ENCODE measurements at regions not wholly inside any gene's neighbourhood (a gene's known extent, or its start where the extent isn't known, plus 50 kb on each side); places are given as distances from the start of the nearest gene placed in this dataset.

- Histone ChIP-seq H3K9me3 (ENCODE audit: control insufficient read depth in 2 of 2, insufficient read depth in 1 of 2, low read depth in 1 of 2, low read length in 1 of 2) (no peaks in the 10 kb centered on the region), H3K27ac (ENCODE audit: low read depth in 1 of 3, low read length in 2 of 3) (no peak overlapping the region), H3K4me3 (ENCODE audit: low read depth in 1 of 3, low read length in 3 of 3) (no peak overlapping the region), H3K27me3 (ENCODE audit: control insufficient read depth in 3 of 3, insufficient read depth in 3 of 3, low read length in 3 of 3) (no peaks in the 10 kb centered on the region), H3K36me3 (ENCODE audit: control insufficient read depth in 3 of 3, insufficient read depth in 2 of 3, low read depth in 1 of 3, low read length in 3 of 3) (no peaks in the 10 kb centered on the region), H3K4me1 (ENCODE audit: control insufficient read depth in 3 of 3, insufficient read depth in 2 of 3, low read depth in 1 of 3, low read length in 2 of 3) (no peaks in the 10 kb centered on the region)
- FAIRE-seq, result no peak
- 79 to 87% (median 86%) methylated on average over 10 of the region's 10 CpGs for WGBS, 3 donors
- no peak for DNase-seq
These were observed 124.6 kb downstream of the LRATD1 start for GRCh38 chr2:14756981-14757657.

GRCh38 chr2:14759082-14759481 lies 126.6 kb downstream of the LRATD1 start:
- no peaks in the 10 kb centered on the region for H3K4me1 ChIP-seq (ENCODE audit: control insufficient read depth in 3 of 3, insufficient read depth in 2 of 3, low read depth in 1 of 3, low read length in 2 of 3)
- H3K27ac ChIP-seq (ENCODE audit: low read depth in 1 of 3, low read length in 2 of 3), result no peak overlapping the region
- 83% methylated on average over 5 of the region's 5 CpGs for WGBS, 3 donors
- no peak for FAIRE-seq
- no peak for DNase-seq
- H3K4me3 ChIP-seq (ENCODE audit: low read depth in 1 of 3, low read length in 3 of 3), result no peak overlapping the region
- no peaks in the 10 kb centered on the region for H3K9me3 ChIP-seq (ENCODE audit: control insufficient read depth in 2 of 2, insufficient read depth in 1 of 2, low read depth in 1 of 2, low read length in 1 of 2)
- no peaks in the 10 kb centered on the region for H3K27me3 ChIP-seq (ENCODE audit: control insufficient read depth in 3 of 3, insufficient read depth in 3 of 3, low read length in 3 of 3)
- H3K36me3 ChIP-seq (ENCODE audit: control insufficient read depth in 3 of 3, insufficient read depth in 2 of 3, low read depth in 1 of 3, low read length in 3 of 3), result no peaks in the 10 kb centered on the region

- Histone ChIP-seq H3K4me1 (ENCODE audit: control insufficient read depth in 3 of 3, insufficient read depth in 2 of 3, low read depth in 1 of 3, low read length in 2 of 3) (no peaks in the 10 kb centered on the region), H3K9me3 (ENCODE audit: control insufficient read depth in 2 of 2, insufficient read depth in 1 of 2, low read depth in 1 of 2, low read length in 1 of 2) (no peaks in the 10 kb centered on the region), H3K36me3 (ENCODE audit: control insufficient read depth in 3 of 3, insufficient read depth in 2 of 3, low read depth in 1 of 3, low read length in 3 of 3) (no peaks in the 10 kb centered on the region), H3K4me3 (ENCODE audit: low read depth in 1 of 3, low read length in 3 of 3) (no peak overlapping the region), H3K27ac (ENCODE audit: low read depth in 1 of 3, low read length in 2 of 3) (no peak overlapping the region), H3K27me3 (ENCODE audit: control insufficient read depth in 3 of 3, insufficient read depth in 3 of 3, low read length in 3 of 3) (no peaks in the 10 kb centered on the region)
- FAIRE-seq (no peak), DNase-seq (no peak)
- whole genome bisulfite sequencing, 3 donors, result 76 to 83% (median 78%) methylated on average over 9 of the region's 9 CpGs
These were observed 127.7 kb downstream of the LRATD1 start for GRCh38 chr2:14760169-14760568.

GRCh38 chr2:14761118-14761517 lies 128.6 kb downstream of the LRATD1 start:
- DNase-seq, result no peak
- Histone ChIP-seq H3K27me3 (ENCODE audit: control insufficient read depth in 3 of 3, insufficient read depth in 3 of 3, low read length in 3 of 3) (no peaks in the 10 kb centered on the region), H3K36me3 (ENCODE audit: control insufficient read depth in 3 of 3, insufficient read depth in 2 of 3, low read depth in 1 of 3, low read length in 3 of 3) (no peaks in the 10 kb centered on the region), H3K9me3 (ENCODE audit: control insufficient read depth in 2 of 2, insufficient read depth in 1 of 2, low read depth in 1 of 2, low read length in 1 of 2) (no peaks in the 10 kb centered on the region), H3K4me1 (ENCODE audit: control insufficient read depth in 3 of 3, insufficient read depth in 2 of 3, low read depth in 1 of 3, low read length in 2 of 3) (no peaks in the 10 kb centered on the region), H3K27ac (ENCODE audit: low read depth in 1 of 3, low read length in 2 of 3) (no peak overlapping the region), H3K4me3 (ENCODE audit: low read depth in 1 of 3, low read length in 3 of 3) (no peak overlapping the region)
- no peak for FAIRE-seq
- 77 to 84% (median 82%) methylated on average over 11 of the region's 11 CpGs for WGBS, 3 donors

- Histone ChIP-seq H3K9me3 (ENCODE audit: control insufficient read depth in 2 of 2, insufficient read depth in 1 of 2, low read depth in 1 of 2, low read length in 1 of 2) (no peaks in the 10 kb centered on the region), H3K27ac (ENCODE audit: low read depth in 1 of 3, low read length in 2 of 3) (no peak overlapping the region), H3K4me1 (ENCODE audit: control insufficient read depth in 3 of 3, insufficient read depth in 2 of 3, low read depth in 1 of 3, low read length in 2 of 3) (no peaks in the 10 kb centered on the region), H3K4me3 (ENCODE audit: low read depth in 1 of 3, low read length in 3 of 3) (no peak overlapping the region), H3K36me3 (ENCODE audit: control insufficient read depth in 3 of 3, insufficient read depth in 2 of 3, low read depth in 1 of 3, low read length in 3 of 3) (no peaks in the 10 kb centered on the region), H3K27me3 (ENCODE audit: control insufficient read depth in 3 of 3, insufficient read depth in 3 of 3, low read length in 3 of 3) (no peaks in the 10 kb centered on the region)
- FAIRE-seq (no peak), DNase-seq (no peak)
- WGBS, 3 donors, result 79 to 88% (median 87%) methylated on average over 2 of the region's 2 CpGs
These were observed 141.2 kb downstream of the LRATD1 start for GRCh38 chr2:14773696-14774095.

GRCh38 chr2:14774436-14774968 lies 142.0 kb downstream of the LRATD1 start:
- no peak for FAIRE-seq
- Histone ChIP-seq H3K4me3 (ENCODE audit: low read depth in 1 of 3, low read length in 3 of 3) (no peak overlapping the region), H3K27ac (ENCODE audit: low read depth in 1 of 3, low read length in 2 of 3) (no peak overlapping the region), H3K9me3 (ENCODE audit: control insufficient read depth in 2 of 2, insufficient read depth in 1 of 2, low read depth in 1 of 2, low read length in 1 of 2) (no peaks in the 10 kb centered on the region), H3K36me3 (ENCODE audit: control insufficient read depth in 3 of 3, insufficient read depth in 2 of 3, low read depth in 1 of 3, low read length in 3 of 3) (no peaks in the 10 kb centered on the region), H3K4me1 (ENCODE audit: control insufficient read depth in 3 of 3, insufficient read depth in 2 of 3, low read depth in 1 of 3, low read length in 2 of 3) (no peaks in the 10 kb centered on the region), H3K27me3 (ENCODE audit: control insufficient read depth in 3 of 3, insufficient read depth in 3 of 3, low read length in 3 of 3) (no peaks in the 10 kb centered on the region)
- WGBS, 3 donors, result 80 to 85% (median 82%) methylated on average over 5 of the region's 5 CpGs
- no peak for DNase-seq

- 0 to 86% (median 66%) methylated on average over 1 of the region's 1 CpG for WGBS, 3 donors
- no peak for FAIRE-seq
- Histone ChIP-seq H3K4me3 (ENCODE audit: low read depth in 1 of 3, low read length in 3 of 3) (no peak overlapping the region), H3K4me1 (ENCODE audit: control insufficient read depth in 3 of 3, insufficient read depth in 2 of 3, low read depth in 1 of 3, low read length in 2 of 3) (no peaks in the 10 kb centered on the region), H3K27me3 (ENCODE audit: control insufficient read depth in 3 of 3, insufficient read depth in 3 of 3, low read length in 3 of 3) (no peaks in the 10 kb centered on the region), H3K27ac (ENCODE audit: low read depth in 1 of 3, low read length in 2 of 3) (no peak overlapping the region), H3K9me3 (ENCODE audit: control insufficient read depth in 2 of 2, insufficient read depth in 1 of 2, low read depth in 1 of 2, low read length in 1 of 2) (no peaks in the 10 kb centered on the region), H3K36me3 (ENCODE audit: control insufficient read depth in 3 of 3, insufficient read depth in 2 of 3, low read depth in 1 of 3, low read length in 3 of 3) (no peaks in the 10 kb centered on the region)
- no peak for DNase-seq
These were observed 143.7 kb downstream of the LRATD1 start for GRCh38 chr2:14776216-14776615.

GRCh38 chr2:14778015-14778414 lies 145.5 kb downstream of the LRATD1 start:
- FAIRE-seq (no peak), DNase-seq (no peak)
- WGBS, 3 donors, result 82 to 92% (median 88%) methylated on average over 2 of the region's 2 CpGs

GRCh38 chr2:14779252-14779651 lies 146.7 kb downstream of the LRATD1 start:
- no peaks in the 10 kb centered on the region for H3K27me3 ChIP-seq (ENCODE audit: control insufficient read depth in 3 of 3, insufficient read depth in 3 of 3, low read length in 3 of 3)
- H3K4me3 ChIP-seq (ENCODE audit: low read depth in 1 of 3, low read length in 3 of 3), result no peak overlapping the region
- DNase-seq (no peak), FAIRE-seq (no peak)
- H3K36me3 ChIP-seq (ENCODE audit: control insufficient read depth in 3 of 3, insufficient read depth in 2 of 3, low read depth in 1 of 3, low read length in 3 of 3), result no peaks in the 10 kb centered on the region
- no peaks in the 10 kb centered on the region for H3K4me1 ChIP-seq (ENCODE audit: control insufficient read depth in 3 of 3, insufficient read depth in 2 of 3, low read depth in 1 of 3, low read length in 2 of 3)
- no peak overlapping the region for H3K27ac ChIP-seq (ENCODE audit: low read depth in 1 of 3, low read length in 2 of 3)
- no peaks in the 10 kb centered on the region for H3K9me3 ChIP-seq (ENCODE audit: control insufficient read depth in 2 of 2, insufficient read depth in 1 of 2, low read depth in 1 of 2, low read length in 1 of 2)
- 74 to 80% (median 79%) methylated on average over 4 of the region's 4 CpGs for WGBS, 3 donors

More at GRCh38 chr2:14778015-14778414, 145.5 kb downstream of the LRATD1 start:
- Histone ChIP-seq H3K4me1 (ENCODE audit: control insufficient read depth in 3 of 3, insufficient read depth in 2 of 3, low read depth in 1 of 3, low read length in 2 of 3) (no peaks in the 10 kb centered on the region), H3K4me3 (ENCODE audit: low read depth in 1 of 3, low read length in 3 of 3) (no peak overlapping the region), H3K27ac (ENCODE audit: low read depth in 1 of 3, low read length in 2 of 3) (no peak overlapping the region), H3K9me3 (ENCODE audit: control insufficient read depth in 2 of 2, insufficient read depth in 1 of 2, low read depth in 1 of 2, low read length in 1 of 2) (no peaks in the 10 kb centered on the region), H3K27me3 (ENCODE audit: control insufficient read depth in 3 of 3, insufficient read depth in 3 of 3, low read length in 3 of 3) (no peaks in the 10 kb centered on the region), H3K36me3 (ENCODE audit: control insufficient read depth in 3 of 3, insufficient read depth in 2 of 3, low read depth in 1 of 3, low read length in 3 of 3) (no peaks in the 10 kb centered on the region)

Data from small intestine (tissue), 7 donors.